H1 (cell line): ENCODE measurements at regions not wholly inside any gene's neighbourhood (a gene's known extent, or its start where the extent isn't known, plus 50 kb on each side); places are given as distances from the start of the nearest gene placed in this dataset.

ENCODE experiments used
- CTCF ChIA-PET: fragments of 300-600 bp; sonication (Branson Sonifier 250); formaldehyde crosslinking; loops from one replicate; lab custom pipeline; 2021; ENCODE audit not compliant: partially characterized antibody; lab: Charles Lee
- POLR2A ChIA-PET: fragments of 300-600 bp; sonication (Branson Sonifier 250); formaldehyde crosslinking; loops from one replicate; lab custom pipeline; 2021; ENCODE audit warnings: inconsistent platforms; ENCODE audit not compliant: partially characterized antibody; lab: Charles Lee
- DNase-seq, 2 experiments: peaks; one replicate each; pipeline versions ENCODE4 v3.0.0 to v3.0.0-alpha.2; 2010 to 2022; ENCODE audit warnings: low spot score in 2 of 2, low read depth in 1 of 2, mixed read lengths in 1 of 2
- FAIRE-seq: peaks from 2 replicates; lab custom pipeline; 2011; peaks lifted over from hg19 to GRCh38; lab: Jason Lieb, UNC
- H2AFZ ChIP-seq: 2 replicates; pipeline ENCODE4 v1.8.1; 2012; ENCODE audit warnings: low read length, inconsistent platforms
- H2AK5ac ChIP-seq: 2 replicates; pipeline ENCODE4 v1.6.1; 2013; ENCODE audit warnings: low read depth, low read length
- H2BK120ac ChIP-seq: replicated peaks from 2 replicates; pipeline ENCODE3; 2013; ENCODE audit warnings: low read depth, low read length, inconsistent platforms
- H2BK12ac ChIP-seq: 2 replicates; pipeline ENCODE4 v1.6.1; 2013; ENCODE audit warnings: low read depth, low read length
- H2BK15ac ChIP-seq: 2 replicates; pipeline ENCODE4 v1.6.1; 2013; ENCODE audit warnings: low read length
- H2BK20ac ChIP-seq: 2 replicates; pipeline ENCODE4 v1.6.1; 2013; ENCODE audit warnings: low read length
- H2BK5ac ChIP-seq: 2 replicates; pipeline ENCODE4 v1.6.1; 2013; ENCODE audit warnings: low read depth, low read length
- H3K14ac ChIP-seq: 2 replicates; pipeline ENCODE4 v1.6.1; 2013; ENCODE audit warnings: inconsistent platforms; ENCODE audit not compliant: insufficient read length
- H3K18ac ChIP-seq: 2 replicates; pipeline ENCODE4 v1.6.1; 2013; ENCODE audit warnings: low read length; ENCODE audit errors: extremely low read depth
- H3K23ac ChIP-seq: 2 replicates; pipeline ENCODE4 v1.6.1; 2013; ENCODE audit warnings: inconsistent platforms; ENCODE audit not compliant: insufficient read length
- H3K23me2 ChIP-seq: 2 replicates; pipeline ENCODE4 v1.6.1; 2013; ENCODE audit warnings: low read depth, low read length
- H3K27ac ChIP-seq: 2 replicates; pipeline ENCODE4 v1.6.1; 2011; ENCODE audit warnings: low read depth, low read length, inconsistent platforms
- H3K27me3 ChIP-seq, 4 experiments: replicated peaks in 1 of 4; 1 replicate in 1 of 4; 2 replicates in 3 of 4; pipeline versions ENCODE4 v1.6.1 to v1.8.1; 2011 to 2013; ENCODE audit warnings: low read length in 3 of 4, mild to moderate bottlenecking in 3 of 4, inconsistent platforms in 2 of 4, mixed read lengths in 2 of 4, moderate library complexity in 1 of 4; ENCODE audit not compliant: control insufficient read depth in 3 of 4, insufficient read depth in 3 of 4; ENCODE audit errors: extremely low read depth in 1 of 4
- H3K36me3 ChIP-seq, 4 experiments: 2 replicates each; pipeline versions ENCODE4 v1.6.1 to v1.8.1; 2011 to 2013; ENCODE audit warnings: mild to moderate bottlenecking in 4 of 4, low read length in 3 of 4, moderate library complexity in 2 of 4, control low read depth in 1 of 4, inconsistent platforms in 1 of 4; ENCODE audit not compliant: insufficient read depth in 4 of 4, control insufficient read depth in 2 of 4
- H3K4ac ChIP-seq: replicated peaks from 2 replicates; pipeline ENCODE3; 2013; ENCODE audit warnings: low read length, low read depth, mixed read lengths, inconsistent platforms; ENCODE audit not compliant: insufficient read length
- H3K4me1 ChIP-seq, 4 experiments: replicated peaks in 1 of 4; 1 replicate in 1 of 4; 2 replicates in 3 of 4; pipeline versions ENCODE4 v1.6.1 to v1.8.1; 2011 to 2013; ENCODE audit warnings: low read length in 3 of 4, inconsistent platforms in 2 of 4, mixed read lengths in 1 of 4; ENCODE audit not compliant: insufficient read depth in 4 of 4, control insufficient read depth in 3 of 4
- H3K4me2 ChIP-seq, 2 experiments: 2 replicates each; pipeline versions ENCODE4 v1.6.1 to v1.8.1; 2011 to 2013; ENCODE audit warnings: low read depth in 2 of 2, low read length in 2 of 2, control low read depth in 1 of 2, inconsistent platforms in 1 of 2, mild to moderate bottlenecking in 1 of 2; ENCODE audit not compliant: insufficient read depth in 1 of 2
- H3K4me3 ChIP-seq, 4 experiments: fragments of 200-600, 300-600 bp in 1 of 4; sonication (generic), shearing (Covaris generic), sonication (Bioruptor Twin) in 1 of 4; 2 replicates each; pipeline versions ENCODE4 v1.5.1 to v1.8.1; 2011 to 2016; ENCODE audit warnings: low read length in 4 of 4, low read depth in 3 of 4, control low read depth in 2 of 4, inconsistent platforms in 2 of 4, mild to moderate bottlenecking in 2 of 4, mixed read lengths in 1 of 4, moderate library complexity in 1 of 4; ENCODE audit not compliant: insufficient read depth in 2 of 4; ENCODE audit errors: extremely low read depth in 1 of 4
- H3K56ac ChIP-seq: replicated peaks from 2 replicates; pipeline ENCODE3; 2013; ENCODE audit warnings: low read depth, mild to moderate bottlenecking, mixed read lengths, low read length, inconsistent platforms; ENCODE audit not compliant: insufficient read length
- H3K79me1 ChIP-seq: 2 replicates; pipeline ENCODE4 v1.6.1; 2013; ENCODE audit warnings: low read depth, low read length, control low read depth
- H3K79me2 ChIP-seq, 2 experiments: 2 replicates each; pipeline versions ENCODE4 v1.6.1 to v1.8.1; 2012 to 2013; ENCODE audit warnings: low read length in 2 of 2, mild to moderate bottlenecking in 2 of 2, inconsistent platforms in 1 of 2; ENCODE audit not compliant: insufficient read depth in 2 of 2, control insufficient read depth in 1 of 2
- H3K9ac ChIP-seq, 4 experiments: replicated peaks in 1 of 4; 1 replicate in 1 of 4; 2 replicates in 3 of 4; pipeline versions ENCODE4 v1.6.1 to v1.8.1; 2011 to 2013; ENCODE audit warnings: low read depth in 3 of 4, low read length in 3 of 4, control low read depth in 2 of 4, mild to moderate bottlenecking in 2 of 4, moderate library complexity in 2 of 4, inconsistent platforms in 1 of 4; ENCODE audit errors: extremely low read depth in 1 of 4
- H3K9me3 ChIP-seq, 2 experiments: 2 replicates each; pipeline versions ENCODE4 v1.6.1 to v1.8.1; 2012 to 2013; ENCODE audit warnings: mild to moderate bottlenecking in 2 of 2, moderate library complexity in 2 of 2, control low read depth in 1 of 2, inconsistent platforms in 1 of 2, low read depth in 1 of 2, low read length in 1 of 2, mixed read lengths in 1 of 2; ENCODE audit not compliant: insufficient read depth in 2 of 2
- H4K20me1 ChIP-seq, 2 experiments: replicated peaks in 1 of 2; 2 replicates each; pipeline versions ENCODE3 to v1.8.1; 2011 to 2013; ENCODE audit warnings: inconsistent platforms in 2 of 2, low read length in 2 of 2, mild to moderate bottlenecking in 1 of 2; ENCODE audit not compliant: insufficient read depth in 2 of 2, control insufficient read depth in 1 of 2
- H4K5ac ChIP-seq: 2 replicates; pipeline ENCODE4 v1.6.1; 2013; ENCODE audit warnings: low read length, low read depth, mixed read lengths, inconsistent platforms; ENCODE audit not compliant: insufficient read length
- H4K8ac ChIP-seq: 2 replicates; pipeline ENCODE4 v1.8.0; 2013; ENCODE audit warnings: mild to moderate bottlenecking, moderate library complexity, low read length, inconsistent platforms; ENCODE audit not compliant: insufficient read depth; ENCODE audit errors: extremely low read depth
- H4K91ac ChIP-seq: replicated peaks from 2 replicates; pipeline ENCODE3; 2013; ENCODE audit warnings: low read length, mixed read lengths, inconsistent platforms; ENCODE audit not compliant: insufficient read length
- BCL11A ChIP-seq, 2 experiments: IDR thresholded peaks; one replicate each; pipeline ENCODE4 v1.6.1; 2011; ENCODE audit warnings: low read depth in 2 of 2, low read length in 2 of 2, mild to moderate bottlenecking in 2 of 2
- CHD1 ChIP-seq: IDR thresholded peaks from 2 replicates; pipeline ENCODE4 v1.6.1; 2012; ENCODE audit warnings: low read depth, low read length, improper control_type of control experiment
- CHD2 ChIP-seq: IDR thresholded peaks from 2 replicates; pipeline ENCODE4 v1.6.1; 2012; ENCODE audit warnings: low read length, improper control_type of control experiment
- EZH2 ChIP-seq: fragments of 200-600 bp; sonication (generic); IDR thresholded peaks from 2 replicates; pipeline ENCODE4 v1.7.1; 2012; ENCODE audit warnings: low read depth, mild to moderate bottlenecking, moderate library complexity, low read length, inconsistent platforms; ENCODE audit not compliant: severe bottlenecking
- GABPA ChIP-seq: IDR thresholded peaks from 2 replicates; pipeline ENCODE4 v1.6.1; 2011; ENCODE audit warnings: mild to moderate bottlenecking, low read length, moderate library complexity, borderline replicate concordance; ENCODE audit not compliant: insufficient read depth
- HDAC6 ChIP-seq: IDR thresholded peaks from one replicate; pipeline ENCODE4 v1.7.1; 2012; ENCODE audit warnings: low read depth, mild to moderate bottlenecking, inconsistent platforms, low read length, moderate library complexity
- JUN ChIP-seq: IDR thresholded peaks from 2 replicates; pipeline ENCODE4 v1.6.1; 2011; ENCODE audit warnings: low read depth, mild to moderate bottlenecking, improper control_type of control experiment, low read length
- NRF1 ChIP-seq: IDR thresholded peaks from 2 replicates; pipeline ENCODE4 v1.6.1; 2011; ENCODE audit warnings: mild to moderate bottlenecking, low read depth, low read length, improper control_type of control experiment
- POU5F1 ChIP-seq: IDR thresholded peaks from 2 replicates; pipeline ENCODE4 v1.6.1; 2011; ENCODE audit warnings: low read depth, mild to moderate bottlenecking, low read length, moderate library complexity
- RBBP5 ChIP-seq: IDR thresholded peaks from 2 replicates; pipeline ENCODE4 v1.7.1; 2012; ENCODE audit warnings: low read depth, mild to moderate bottlenecking, inconsistent platforms, low read length, moderate library complexity, borderline replicate concordance
- SIN3A ChIP-seq, 2 experiments: IDR thresholded peaks in 1 of 2; conservative IDR thresholded peaks in 1 of 2; 2 replicates each; pipeline ENCODE4 v1.6.1; 2011 to 2012; ENCODE audit warnings: low read length in 2 of 2, improper control_type of control experiment in 1 of 2, low read depth in 1 of 2, mild to moderate bottlenecking in 1 of 2
- TAF7 ChIP-seq: optimal IDR thresholded peaks from 2 replicates; pipeline ENCODE3; 2011; ENCODE audit warnings: low read depth, mild to moderate bottlenecking, inconsistent platforms, low read length, moderate library complexity, borderline replicate concordance
- TCF12 ChIP-seq: IDR thresholded peaks from 2 replicates; pipeline ENCODE4 v1.6.1; 2011; ENCODE audit warnings: low read depth, mild to moderate bottlenecking, low read length
- WGBS, 2 experiments: shearing (Covaris generic) in 1 of 2; methylation state at CpG; one replicate each; pipeline versions ENCODE4 v1.1.6 to v1.1.7; 2013 to 2015; ENCODE audit warnings: low lambda C conversion rate in 2 of 2, mixed read lengths in 2 of 2, inconsistent platforms in 1 of 2, low coverage in 1 of 2, missing lambda C conversion rate in 1 of 2; ENCODE audit not compliant: insufficient replicate concordance in 2 of 2, insufficient coverage in 1 of 2, insufficient read length in 1 of 2; ENCODE audit errors: extremely low coverage in 1 of 2, missing lambda C conversion rate in 1 of 2; 5-methylcytosine and 5-hydroxymethylcytosine counted together
- TF ChIP-seq, protein P1 (sequence below): IDR thresholded peaks from 2 replicates; pipeline ENCODE4 v1.6.1; 2012; ENCODE audit warnings: inconsistent platforms

DNA sequence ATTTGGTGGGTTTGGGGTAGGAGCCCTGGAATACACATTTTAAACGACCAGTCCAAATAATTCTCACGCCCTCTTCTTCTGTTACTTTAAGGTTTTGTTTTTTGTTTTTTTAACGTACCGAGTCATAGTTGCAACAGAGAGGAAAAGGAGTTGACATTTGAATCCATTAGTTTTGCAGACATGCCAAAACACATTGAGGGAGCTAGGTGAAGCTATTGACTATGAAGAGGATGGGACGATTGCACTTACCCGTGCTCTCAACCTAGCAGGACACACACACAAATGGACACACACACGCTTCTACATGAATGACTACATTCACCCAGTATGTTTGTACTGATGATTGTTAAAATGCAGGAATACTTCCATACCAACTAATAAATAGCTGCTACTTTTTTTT is 54.3 kb upstream of the CIT start:
- Histone ChIP-seq H3K9me3 (no peaks in the 10 kb centered on the region), H3K36me3 (no peaks in the 10 kb centered on the region), H3K4me1 (no peaks in the 10 kb centered on the region), H3K79me2 (no peaks in the 10 kb centered on the region), H3K79me1 (no peaks in the 10 kb centered on the region), H3K4me3 (no peak overlapping the region), H2BK120ac (no peak overlapping the region), H3K56ac (no peak overlapping the region), H3K9ac (no peak overlapping the region), H3K4ac (no peak overlapping the region), H3K4me2 (no peak overlapping the region), H3K27ac (no peak overlapping the region), H2BK20ac (no peak overlapping the region), H3K18ac (no peak overlapping the region), H3K23me2 (no peaks in the 10 kb centered on the region), H4K8ac (no peak overlapping the region), H2BK15ac (no peak overlapping the region), H4K20me1 (no peaks in the 10 kb centered on the region), H3K27me3 (no peaks in the 10 kb centered on the region), H4K91ac (no peak overlapping the region), H4K5ac (no peak overlapping the region), H3K14ac (no peak overlapping the region), H3K23ac (no peak overlapping the region), H2BK5ac (no peak overlapping the region), H2AK5ac (no peak overlapping the region), H2AFZ (no peak overlapping the region), H2BK12ac (no peak overlapping the region)
- FAIRE-seq (no peak), DNase-seq (no peak)
- WGBS, 2 experiments = 85% methylated on average over 7 of the region's 7 CpGs; no CpG with 5 or more reads in 1 of the 2 experiments
- ChIA-PET CTCF (interaction anchor here (0.7 to 2.0 kb wide), 2 partner anchors 29 to 78 kb away, joined by 3 to 4 read pairs; no protein-coding TSS in a partner anchor), POLR2A (interaction anchor here (0.9 to 1.1 kb wide), 2 partner anchors 15 to 45 kb away, joined by 3 to 4 read pairs; no protein-coding TSS in a partner anchor)
- TF ChIP-seq RBBP5 (no peak), BCL11A (IDR thresholded peaks at IDR 0.05; ENCODE audit: low read depth in 2 of 2, low read length in 2 of 2) (no peak), JUN (no peak), GABPA (no peak), CHD1 (no peak), TCF12 (no peak), SIN3A (conservative IDR thresholded peaks at IDR 0.05 in 1 of 2, IDR thresholded peaks at IDR 0.05 in 1 of 2; ENCODE audit: low read depth in 1 of 2, low read length in 2 of 2) (no peak), POU5F1 (no peak), CHD2 (no peak), EZH2 (no peak), TAF7 (no peak), HDAC6 (no peak), NRF1 (no peak)
- TF ChIP-seq, protein P1, sequence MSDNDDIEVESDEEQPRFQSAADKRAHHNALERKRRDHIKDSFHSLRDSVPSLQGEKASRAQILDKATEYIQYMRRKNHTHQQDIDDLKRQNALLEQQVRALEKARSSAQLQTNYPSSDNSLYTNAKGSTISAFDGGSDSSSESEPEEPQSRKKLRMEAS = no peak
